Dermis microvascular lymphatic vessel endothelial cell (primary cell): ENCODE measurements at regions not wholly inside any gene's neighbourhood (a gene's known extent, or its start where the extent isn't known, plus 50 kb on each side); places are given as distances from the start of the nearest gene placed in this dataset.
"Not testable (repeated sequence)": the region's sequence is repeated elsewhere in the genome, so short reads cannot be mapped to it uniquely, and the experiment has no call there.

Experiments used
- DNase-seq, 2 donors: peaks; one replicate each; pipeline versions ENCODE4 v3.0.0 to v3.0.0-alpha.2; 2010; ENCODE audit warnings: low read depth in 2 of 2

DNA sequence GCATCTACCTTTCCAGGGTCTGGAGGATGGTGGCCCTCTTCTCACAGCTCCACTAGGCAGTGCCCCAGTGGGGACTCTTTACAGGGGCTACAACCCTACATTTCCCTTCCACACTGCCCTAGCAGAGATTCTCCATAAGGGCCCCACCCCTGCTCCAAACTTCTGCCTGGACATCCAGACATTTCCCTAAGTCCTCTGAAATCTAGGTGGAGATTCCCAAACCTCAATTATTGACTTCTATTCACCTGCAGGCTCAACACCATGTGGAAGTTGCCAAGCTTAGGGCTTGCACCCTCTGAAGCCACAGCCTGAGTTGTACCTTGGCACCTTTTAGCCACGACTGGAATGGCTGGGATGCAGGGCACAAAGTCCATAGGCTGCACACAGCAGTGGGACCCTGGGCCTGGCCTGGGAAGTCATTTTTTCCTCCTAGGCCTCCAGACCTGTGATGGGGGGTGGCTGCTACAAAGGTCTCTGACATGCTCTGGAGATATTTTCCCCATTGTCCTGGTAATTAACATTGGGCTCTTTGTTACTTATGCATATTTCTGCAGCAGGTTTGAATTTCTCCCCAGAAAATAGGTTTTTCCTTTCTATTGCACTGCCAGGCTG lies 53.7 kb upstream of the ST3GAL5 start:
- no peak for DNase-seq

GRCh38 chr2:85941490-85941889 lies 52.7 kb upstream of the ST3GAL5 start:
- DNase-seq, result not testable (repeated sequence)

GRCh38 chr2:85939131-85939530 lies 50.3 kb upstream of the ST3GAL5 start:
- DNase-seq, result no peak
